ENCODE measurements at regions not wholly inside any gene's neighbourhood (a gene's known extent, or its start where the extent isn't known, plus 50 kb on each side); places are given as distances from the start of the nearest gene placed in this dataset.

DNA sequence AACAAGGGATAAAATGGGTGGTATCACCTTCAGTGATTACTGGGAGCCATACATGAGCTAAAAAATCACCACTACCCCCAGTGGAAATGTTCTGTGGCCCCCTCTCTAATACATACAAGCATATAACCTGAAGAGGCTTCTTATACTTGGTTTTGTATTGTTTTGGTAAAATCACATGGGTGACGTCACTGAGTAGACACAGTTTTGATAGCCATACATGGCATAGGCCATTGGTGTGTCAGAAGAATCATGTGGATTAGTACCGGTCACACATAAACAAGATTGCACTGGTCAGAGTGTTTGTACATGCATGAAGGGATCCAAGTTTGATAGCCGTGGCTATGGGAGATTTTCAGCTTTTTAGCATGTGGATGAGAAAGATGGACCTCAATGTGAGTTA, 131.9 kb upstream of the RADX start:
- no peaks in the 10 kb centered on the region for H3K9me2 ChIP-seq (ENCODE audit: insufficient read depth, low read length)
- H3K27ac ChIP-seq (ENCODE audit: low read length), result no peak overlapping the region
- no peak overlapping the region for H3K4me2 ChIP-seq (ENCODE audit: low read length)
- no peaks in the 10 kb centered on the region for H3K36me3 ChIP-seq (ENCODE audit: insufficient read depth, low read length)
- TF ChIP-seq, protein P1, sequence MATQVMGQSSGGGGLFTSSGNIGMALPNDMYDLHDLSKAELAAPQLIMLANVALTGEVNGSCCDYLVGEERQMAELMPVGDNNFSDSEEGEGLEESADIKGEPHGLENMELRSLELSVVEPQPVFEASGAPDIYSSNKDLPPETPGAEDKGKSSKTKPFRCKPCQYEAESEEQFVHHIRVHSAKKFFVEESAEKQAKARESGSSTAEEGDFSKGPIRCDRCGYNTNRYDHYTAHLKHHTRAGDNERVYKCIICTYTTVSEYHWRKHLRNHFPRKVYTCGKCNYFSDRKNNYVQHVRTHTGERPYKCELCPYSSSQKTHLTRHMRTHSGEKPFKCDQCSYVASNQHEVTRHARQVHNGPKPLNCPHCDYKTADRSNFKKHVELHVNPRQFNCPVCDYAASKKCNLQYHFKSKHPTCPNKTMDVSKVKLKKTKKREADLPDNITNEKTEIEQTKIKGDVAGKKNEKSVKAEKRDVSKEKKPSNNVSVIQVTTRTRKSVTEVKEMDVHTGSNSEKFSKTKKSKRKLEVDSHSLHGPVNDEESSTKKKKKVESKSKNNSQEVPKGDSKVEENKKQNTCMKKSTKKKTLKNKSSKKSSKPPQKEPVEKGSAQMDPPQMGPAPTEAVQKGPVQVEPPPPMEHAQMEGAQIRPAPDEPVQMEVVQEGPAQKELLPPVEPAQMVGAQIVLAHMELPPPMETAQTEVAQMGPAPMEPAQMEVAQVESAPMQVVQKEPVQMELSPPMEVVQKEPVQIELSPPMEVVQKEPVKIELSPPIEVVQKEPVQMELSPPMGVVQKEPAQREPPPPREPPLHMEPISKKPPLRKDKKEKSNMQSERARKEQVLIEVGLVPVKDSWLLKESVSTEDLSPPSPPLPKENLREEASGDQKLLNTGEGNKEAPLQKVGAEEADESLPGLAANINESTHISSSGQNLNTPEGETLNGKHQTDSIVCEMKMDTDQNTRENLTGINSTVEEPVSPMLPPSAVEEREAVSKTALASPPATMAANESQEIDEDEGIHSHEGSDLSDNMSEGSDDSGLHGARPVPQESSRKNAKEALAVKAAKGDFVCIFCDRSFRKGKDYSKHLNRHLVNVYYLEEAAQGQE (IDR thresholded peaks at IDR 0.05; ENCODE audit: borderline replicate concordance), result no peak
- TF ChIP-seq POLR2AphosphoS5 (IDR thresholded peaks at IDR 0.05), result no peak
- TF ChIP-seq RAD21 (conservative IDR thresholded peaks at IDR 0.05), result no peak
- TF ChIP-seq MXI1 (conservative IDR thresholded peaks at IDR 0.05; ENCODE audit: poor library complexity, severe bottlenecking), result no peak
- TF ChIP-seq SMC3 (conservative IDR thresholded peaks at IDR 0.05; ENCODE audit: poor library complexity), result no peak
- no peak for TF ChIP-seq EZH2 (IDR thresholded peaks at IDR 0.05; ENCODE audit: borderline replicate concordance, insufficient read depth, low read length, poor library complexity, severe bottlenecking)
- TF ChIP-seq, protein P2, sequence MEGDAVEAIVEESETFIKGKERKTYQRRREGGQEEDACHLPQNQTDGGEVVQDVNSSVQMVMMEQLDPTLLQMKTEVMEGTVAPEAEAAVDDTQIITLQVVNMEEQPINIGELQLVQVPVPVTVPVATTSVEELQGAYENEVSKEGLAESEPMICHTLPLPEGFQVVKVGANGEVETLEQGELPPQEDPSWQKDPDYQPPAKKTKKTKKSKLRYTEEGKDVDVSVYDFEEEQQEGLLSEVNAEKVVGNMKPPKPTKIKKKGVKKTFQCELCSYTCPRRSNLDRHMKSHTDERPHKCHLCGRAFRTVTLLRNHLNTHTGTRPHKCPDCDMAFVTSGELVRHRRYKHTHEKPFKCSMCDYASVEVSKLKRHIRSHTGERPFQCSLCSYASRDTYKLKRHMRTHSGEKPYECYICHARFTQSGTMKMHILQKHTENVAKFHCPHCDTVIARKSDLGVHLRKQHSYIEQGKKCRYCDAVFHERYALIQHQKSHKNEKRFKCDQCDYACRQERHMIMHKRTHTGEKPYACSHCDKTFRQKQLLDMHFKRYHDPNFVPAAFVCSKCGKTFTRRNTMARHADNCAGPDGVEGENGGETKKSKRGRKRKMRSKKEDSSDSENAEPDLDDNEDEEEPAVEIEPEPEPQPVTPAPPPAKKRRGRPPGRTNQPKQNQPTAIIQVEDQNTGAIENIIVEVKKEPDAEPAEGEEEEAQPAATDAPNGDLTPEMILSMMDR (IDR thresholded peaks at IDR 0.05; ENCODE audit: poor library complexity, severe bottlenecking), result no peak
- TF ChIP-seq EP300 (conservative IDR thresholded peaks at IDR 0.05; ENCODE audit: poor library complexity, severe bottlenecking), result no peak
- TF ChIP-seq TAF1 (IDR thresholded peaks at IDR 0.05; ENCODE audit: low read depth), result no peak
- no peaks in the 10 kb centered on the region for H4K20me1 ChIP-seq (ENCODE audit: insufficient read depth)
- no peaks in the 10 kb centered on the region for H3F3A ChIP-seq (ENCODE audit: insufficient read depth, low read length, poor library complexity, severe bottlenecking)
- no peaks in the 10 kb centered on the region for H3K79me2 ChIP-seq (replicated peaks; ENCODE audit: insufficient read depth, low read length)
- H3K9ac ChIP-seq (ENCODE audit: low read length), result no peak overlapping the region
- no peak overlapping the region for H3K4me3 ChIP-seq (ENCODE audit: low read length)
- H3K9me3 ChIP-seq (ENCODE audit: low read length), result no peaks in the 10 kb centered on the region
- H2AFZ ChIP-seq (ENCODE audit: low read depth, low read length), result no peak overlapping the region
- no peaks in the 10 kb centered on the region for H3K27me3 ChIP-seq (ENCODE audit: insufficient read depth, low read depth, low read length)

DNA sequence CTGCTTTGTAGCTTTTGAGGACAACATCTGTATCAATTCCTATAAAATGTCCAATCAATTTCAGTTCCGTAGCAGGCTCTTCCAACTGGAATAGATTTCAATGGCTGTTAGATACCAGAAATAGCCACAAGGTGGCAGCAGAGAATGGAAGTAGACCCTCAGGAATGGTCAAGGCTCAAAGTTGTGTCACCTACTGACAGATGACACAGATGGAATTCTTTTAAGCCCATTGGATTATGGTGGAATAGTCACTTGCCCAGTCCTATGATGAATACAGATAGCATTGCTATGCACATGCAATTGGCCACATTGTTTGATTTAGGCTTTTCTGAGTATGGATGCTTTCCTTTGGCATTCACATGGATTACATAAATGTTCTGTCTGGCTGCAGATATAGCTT, 130.4 kb upstream of the RADX start:
- Histone ChIP-seq H3K4me3 (ENCODE audit: low read length) (no peak overlapping the region), H3K27ac (ENCODE audit: low read length) (no peak overlapping the region), H3F3A (ENCODE audit: insufficient read depth, low read length, poor library complexity, severe bottlenecking) (no peaks in the 10 kb centered on the region), H3K9me3 (ENCODE audit: low read length) (no peaks in the 10 kb centered on the region), H3K9ac (ENCODE audit: low read length) (no peak overlapping the region), H3K27me3 (ENCODE audit: insufficient read depth, low read depth, low read length) (no peaks in the 10 kb centered on the region), H3K79me2 (replicated peaks; ENCODE audit: insufficient read depth, low read length) (no peaks in the 10 kb centered on the region), H4K20me1 (ENCODE audit: insufficient read depth) (no peaks in the 10 kb centered on the region), H3K36me3 (ENCODE audit: insufficient read depth, low read length) (no peaks in the 10 kb centered on the region), H3K9me2 (ENCODE audit: insufficient read depth, low read length) (no peaks in the 10 kb centered on the region), H3K4me2 (ENCODE audit: low read length) (no peak overlapping the region), H2AFZ (ENCODE audit: low read depth, low read length) (no peak overlapping the region)
- TF ChIP-seq MXI1 (conservative IDR thresholded peaks at IDR 0.05; ENCODE audit: poor library complexity, severe bottlenecking) (peak; percentile 32), EZH2 (IDR thresholded peaks at IDR 0.05; ENCODE audit: borderline replicate concordance, insufficient read depth, low read length, poor library complexity, severe bottlenecking) (no peak), SMC3 (conservative IDR thresholded peaks at IDR 0.05; ENCODE audit: poor library complexity) (peak; percentile 89), TAF1 (IDR thresholded peaks at IDR 0.05; ENCODE audit: low read depth) (no peak), POLR2AphosphoS5 (IDR thresholded peaks at IDR 0.05) (no peak), EP300 (conservative IDR thresholded peaks at IDR 0.05; ENCODE audit: poor library complexity, severe bottlenecking) (no peak), RAD21 (conservative IDR thresholded peaks at IDR 0.05) (peak; percentile 85)
- TF ChIP-seq, protein P2 (IDR thresholded peaks at IDR 0.05; ENCODE audit: poor library complexity, severe bottlenecking), result peak; percentile 85
- TF ChIP-seq, protein P1 (IDR thresholded peaks at IDR 0.05; ENCODE audit: borderline replicate concordance), result no peak

All from neural cell (in vitro differentiated cells).